ENCODE measurements at regions not wholly inside any gene's neighbourhood (a gene's known extent, or its start where the extent isn't known, plus 50 kb on each side); places are given as distances from the start of the nearest gene placed in this dataset.
"Not testable (repeated sequence)": the region's sequence is repeated elsewhere in the genome, so short reads cannot be mapped to it uniquely, and the experiment has no call there.

GRCh38 chr2:234553223-234553622 is 56.3 kb upstream of the ARL4C start:
- TF ChIP-seq, protein P1, sequence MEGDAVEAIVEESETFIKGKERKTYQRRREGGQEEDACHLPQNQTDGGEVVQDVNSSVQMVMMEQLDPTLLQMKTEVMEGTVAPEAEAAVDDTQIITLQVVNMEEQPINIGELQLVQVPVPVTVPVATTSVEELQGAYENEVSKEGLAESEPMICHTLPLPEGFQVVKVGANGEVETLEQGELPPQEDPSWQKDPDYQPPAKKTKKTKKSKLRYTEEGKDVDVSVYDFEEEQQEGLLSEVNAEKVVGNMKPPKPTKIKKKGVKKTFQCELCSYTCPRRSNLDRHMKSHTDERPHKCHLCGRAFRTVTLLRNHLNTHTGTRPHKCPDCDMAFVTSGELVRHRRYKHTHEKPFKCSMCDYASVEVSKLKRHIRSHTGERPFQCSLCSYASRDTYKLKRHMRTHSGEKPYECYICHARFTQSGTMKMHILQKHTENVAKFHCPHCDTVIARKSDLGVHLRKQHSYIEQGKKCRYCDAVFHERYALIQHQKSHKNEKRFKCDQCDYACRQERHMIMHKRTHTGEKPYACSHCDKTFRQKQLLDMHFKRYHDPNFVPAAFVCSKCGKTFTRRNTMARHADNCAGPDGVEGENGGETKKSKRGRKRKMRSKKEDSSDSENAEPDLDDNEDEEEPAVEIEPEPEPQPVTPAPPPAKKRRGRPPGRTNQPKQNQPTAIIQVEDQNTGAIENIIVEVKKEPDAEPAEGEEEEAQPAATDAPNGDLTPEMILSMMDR (optimal IDR thresholded peaks at IDR 0.05 in 1 of 3, IDR thresholded peaks at IDR 0.05 in 1 of 3, conservative IDR thresholded peaks at IDR 0.05 in 1 of 3; ENCODE audit: extremely low read depth in 1 of 3, insufficient read depth in 2 of 3, low read length in 3 of 3) = not testable (repeated sequence)
- not testable (repeated sequence) for TF ChIP-seq EZH2 (IDR thresholded peaks at IDR 0.05; ENCODE audit: low read length)

Data from keratinocyte (primary cell).